Lower leg skin (tissue), 4 donors: ENCODE measurements at regions not wholly inside any gene's neighbourhood (a gene's known extent, or its start where the extent isn't known, plus 50 kb on each side); places are given as distances from the start of the nearest gene placed in this dataset.

ENCODE experiments used
- DNase-seq, 2 donors: peaks; one replicate each; pipeline ENCODE4 v3.0.0-alpha.2; 2019; ENCODE audit warnings: low spot score in 2 of 2
- H3K4me3 ChIP-seq: fragments of 200-600 bp; sonication (generic); 2 replicates; pipeline ENCODE4 v1.5.1; 2017; ENCODE audit warnings: mild to moderate bottlenecking, low read depth; ENCODE audit not compliant: poor library complexity, severe bottlenecking
- CTCF ChIP-seq, 3 donors: fragments of 450-650 bp; IDR thresholded peaks; one replicate each; pipeline ENCODE4 v1.5.1; 2016; ENCODE audit warnings: antibody characterized with exemption in 3 of 3, mild to moderate bottlenecking in 3 of 3, moderate library complexity in 2 of 3
- POLR2A ChIP-seq, 2 donors: fragments of 450-650 bp; IDR thresholded peaks; one replicate each; pipeline ENCODE4 v1.6.1; 2016 to 2017; ENCODE audit warnings: antibody characterized with exemption in 2 of 2, mild to moderate bottlenecking in 1 of 2, moderate library complexity in 1 of 2
- WGBS, 2 donors: methylation state at CpG; one replicate each; pipeline ENCODE4 v1.1.5; 2018; 5-methylcytosine and 5-hydroxymethylcytosine counted together
- intact Hi-C: fragments of 100-400 bp; cut with DNase I; formaldehyde crosslinking; loops from one replicate; pipeline ENCODE4 v1.15.0; 2023; ENCODE audit warnings: low total_unique reads

DNA sequence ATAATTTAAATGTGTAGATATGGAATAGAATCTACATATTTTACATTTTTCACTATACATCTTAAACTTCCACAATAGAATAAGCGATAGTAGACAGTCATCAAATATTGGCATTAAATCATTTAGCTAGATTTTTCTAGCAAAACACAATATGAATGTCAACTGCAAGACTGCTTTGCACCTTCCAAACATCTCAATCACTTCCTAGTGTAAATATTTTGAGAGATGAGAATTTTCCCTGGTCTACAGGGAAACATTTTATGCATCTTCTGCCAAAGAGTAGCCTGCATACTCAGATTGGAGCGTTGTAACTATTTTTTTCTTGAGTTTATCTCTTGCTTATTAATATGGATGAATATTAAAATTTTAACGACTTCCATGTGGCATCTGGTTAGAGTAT, 897.4 kb downstream of the CENPC start:
- WGBS, 2 donors, result 69 to 73% methylated on average over 3 of the region's 3 CpGs
- no peak for DNase-seq
- H3K4me3 ChIP-seq, result no peak overlapping the region
- intact Hi-C loops, result no loop called here
- TF ChIP-seq POLR2A (IDR thresholded peaks at IDR 0.05), result no peak
- TF ChIP-seq CTCF (IDR thresholded peaks at IDR 0.05), result no peak

DNA sequence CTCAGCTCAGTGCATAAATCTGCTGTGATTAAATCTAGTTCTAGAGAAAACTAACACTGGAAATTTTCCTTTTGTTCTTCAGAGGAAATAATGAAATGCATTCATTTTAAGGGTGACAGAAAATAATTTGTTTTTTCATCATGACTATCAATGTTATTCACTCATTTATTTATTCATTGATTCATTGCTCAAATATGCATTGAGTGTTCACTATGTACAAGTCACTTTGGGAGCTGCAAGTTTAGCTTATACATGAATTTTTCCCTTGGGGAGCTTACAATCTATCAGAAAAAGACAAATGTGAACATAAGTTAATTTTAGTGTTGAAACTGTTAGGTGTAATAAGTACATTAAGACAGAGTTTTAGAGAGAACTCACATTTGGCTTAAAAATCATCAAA, 897.8 kb downstream of the CENPC start:
- TF ChIP-seq CTCF (IDR thresholded peaks at IDR 0.05), result no peak
- no peak for TF ChIP-seq POLR2A (IDR thresholded peaks at IDR 0.05)
- no peak for DNase-seq
- H3K4me3 ChIP-seq, result no peak overlapping the region
- intact Hi-C loops, result no loop called here

DNA sequence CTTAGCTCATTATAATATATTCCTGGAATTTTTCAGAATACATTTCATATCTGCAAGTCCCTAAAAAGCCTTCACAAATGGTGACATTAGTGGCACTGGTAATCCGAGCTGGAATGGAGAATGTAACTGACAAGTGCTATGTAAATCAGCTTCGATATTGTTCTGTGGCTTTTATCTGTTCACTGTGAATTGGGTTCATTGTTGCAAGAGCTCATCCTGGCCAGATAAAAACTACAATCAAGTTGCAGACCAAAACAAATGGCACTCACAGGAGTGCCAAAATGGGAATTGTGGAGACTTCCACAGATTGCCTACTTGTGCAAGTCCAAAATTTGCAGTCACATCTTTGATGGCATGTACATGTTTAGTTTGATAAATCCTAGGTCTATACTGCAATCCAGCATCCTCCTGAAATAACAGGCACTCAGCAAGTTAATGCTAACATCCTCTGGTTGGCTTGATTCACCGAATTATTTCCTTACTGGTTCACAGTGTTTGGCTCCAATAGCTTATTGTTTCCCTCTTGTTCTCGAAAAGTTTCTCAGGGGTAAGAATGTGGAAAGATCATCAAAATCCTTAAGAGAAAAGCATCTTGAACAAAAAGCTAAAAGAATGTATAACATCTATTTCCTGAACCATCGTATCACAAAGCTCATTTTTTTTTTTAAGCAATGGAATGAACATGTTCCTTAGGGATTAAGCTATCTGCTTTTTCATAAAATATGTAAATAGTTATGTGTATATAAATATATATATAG, 904.9 kb downstream of the CENPC start:
- intact Hi-C loops, result no loop called here
- TF ChIP-seq CTCF (IDR thresholded peaks at IDR 0.05) (no peak), POLR2A (IDR thresholded peaks at IDR 0.05) (no peak)
- 66 to 69% methylated on average over 5 of the region's 5 CpGs for WGBS, 2 donors
- no peak overlapping the region for H3K4me3 ChIP-seq
- no peak for DNase-seq

GRCh38 chr4:66639361-66639760, 905.9 kb downstream of the CENPC start:
- no peak overlapping the region for H3K4me3 ChIP-seq
- intact Hi-C loops, result no loop called here
- TF ChIP-seq POLR2A (IDR thresholded peaks at IDR 0.05) (no peak), CTCF (IDR thresholded peaks at IDR 0.05) (no peak)
- no peak for DNase-seq

DNA sequence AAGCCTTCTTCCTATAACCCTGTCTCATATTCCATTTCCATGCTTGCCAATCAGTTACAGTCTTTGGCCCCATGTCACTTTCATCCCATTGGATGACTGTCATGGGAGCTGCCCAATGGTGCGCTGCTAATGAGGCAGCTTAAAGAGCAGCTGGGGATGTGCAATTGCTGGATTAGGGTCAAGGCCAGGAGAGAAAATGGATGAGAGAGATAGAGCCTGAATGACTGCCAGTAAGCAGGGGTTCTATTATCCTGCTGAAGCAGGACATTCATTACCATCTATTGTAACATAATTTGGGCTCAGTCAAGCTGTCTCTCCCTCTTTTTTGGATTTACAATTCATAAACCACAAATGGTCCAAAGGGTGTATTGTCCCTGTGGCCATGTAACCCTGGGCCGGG, 909.0 kb downstream of the CENPC start:
- DNase-seq, result no peak
- no peak for TF ChIP-seq CTCF (IDR thresholded peaks at IDR 0.05)
- no peak for TF ChIP-seq POLR2A (IDR thresholded peaks at IDR 0.05)
- H3K4me3 ChIP-seq, result no peak overlapping the region
- 56 to 70% methylated on average over 2 of the region's 2 CpGs for WGBS, 2 donors
- intact Hi-C loops, result no loop called here

DNA sequence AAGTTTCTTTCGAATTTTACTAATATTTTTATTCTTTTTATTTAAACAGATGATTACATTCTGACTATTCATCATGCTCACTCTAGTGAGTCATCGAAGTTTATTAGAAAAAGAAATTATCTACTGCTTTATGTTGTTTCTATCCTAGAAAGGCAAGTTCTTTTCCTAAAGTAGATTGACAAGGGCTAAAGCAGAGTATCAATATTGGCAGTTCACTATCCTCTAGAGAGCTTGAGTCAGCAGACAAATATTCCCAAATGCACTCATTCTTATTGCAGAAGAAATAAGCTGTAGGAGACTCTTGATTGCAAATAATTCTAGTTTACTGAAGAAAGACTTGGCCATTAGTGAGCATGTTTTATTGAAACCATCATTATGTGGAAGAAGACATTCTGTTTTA, 911.8 kb downstream of the CENPC start:
- TF ChIP-seq CTCF (IDR thresholded peaks at IDR 0.05), result no peak
- TF ChIP-seq POLR2A (IDR thresholded peaks at IDR 0.05), result no peak
- no peak for DNase-seq
- no peak overlapping the region for H3K4me3 ChIP-seq
- 67 to 69% methylated on average over 2 of the region's 2 CpGs for WGBS, 2 donors
- intact Hi-C loops, result no loop called here
